ENCODE measurements at regions not wholly inside any gene's neighbourhood (a gene's known extent, or its start where the extent isn't known, plus 50 kb on each side); places are given as distances from the start of the nearest gene placed in this dataset.

- TF ChIP-seq POLR2A (IDR thresholded peaks at IDR 0.05; ENCODE audit: low read length) = no peak
- no peak for TF ChIP-seq GATA1 (IDR thresholded peaks at IDR 0.05; ENCODE audit: low read depth, low read length)
These were observed 251.0 kb upstream of the TAC1 start for GRCh38 chr7:97480772-97481390.
